GM18498 (cell line): ENCODE measurements at regions not wholly inside any gene's neighbourhood (a gene's known extent, or its start where the extent isn't known, plus 50 kb on each side); places are given as distances from the start of the nearest gene placed in this dataset.
A peak's percentile ranks its signal among the peaks of the same experiment; 100 is the strongest.
"Not testable (repeated sequence)": the region's sequence is repeated elsewhere in the genome, so short reads cannot be mapped to it uniquely, and the experiment has no call there.

Source experiments
- ATAC-seq: cut with Tn5 transposase; IDR thresholded peaks from one replicate; pipeline ENCODE4 v1.9.1; 2021; ENCODE audit warnings: mild to moderate bottlenecking, moderate library complexity; ENCODE audit not compliant: unreplicated experiment

GRCh38 chr18:34942276-34942675 is 98.9 kb upstream of the MAPRE2 start:
- ATAC-seq, result no peak

- no peak for ATAC-seq
Observed at GRCh38 chr18:34942975-34943374, 98.2 kb upstream of the MAPRE2 start.

- no peak for ATAC-seq
Observed at GRCh38 chr18:34943587-34943986, 97.6 kb upstream of the MAPRE2 start.

GRCh38 chr18:34947711-34948125 is 93.5 kb upstream of the MAPRE2 start:
- ATAC-seq, result no peak

GRCh38 chr18:34951625-34952379 is 89.4 kb upstream of the MAPRE2 start:
- ATAC-seq, result no peak

- no peak for ATAC-seq
Observed at GRCh38 chr18:34953212-34953611, 88.0 kb upstream of the MAPRE2 start.

- ATAC-seq, result not testable (repeated sequence)
Observed at GRCh38 chr18:34955494-34955893, 85.7 kb upstream of the MAPRE2 start.

- ATAC-seq, result no peak
Observed at GRCh38 chr18:34956663-34957062, 84.5 kb upstream of the MAPRE2 start.

- no peak for ATAC-seq
Observed at GRCh38 chr18:34957119-34957863, 83.9 kb upstream of the MAPRE2 start.

GRCh38 chr18:34957864-34958259 is 83.4 kb upstream of the MAPRE2 start:
- no peak for ATAC-seq

GRCh38 chr18:34959211-34959829 is 81.9 kb upstream of the MAPRE2 start:
- no peak for ATAC-seq

GRCh38 chr18:34959989-34960388 is 81.2 kb upstream of the MAPRE2 start:
- no peak for ATAC-seq

- no peak for ATAC-seq
Observed at GRCh38 chr18:34965108-34965507, 76.1 kb upstream of the MAPRE2 start.

- ATAC-seq, result no peak
Observed at GRCh38 chr18:34965566-34965965, 75.6 kb upstream of the MAPRE2 start.

- ATAC-seq, result no peak
Observed at GRCh38 chr18:34970106-34970505, 71.1 kb upstream of the MAPRE2 start.

GRCh38 chr18:34971313-34971712 is 69.9 kb upstream of the MAPRE2 start:
- ATAC-seq, result no peak

GRCh38 chr18:34972765-34973414 is 68.3 kb upstream of the MAPRE2 start:
- ATAC-seq, result no peak

GRCh38 chr18:34976123-34976522 is 65.1 kb upstream of the MAPRE2 start:
- no peak for ATAC-seq

GRCh38 chr18:34976534-34976898 is 64.7 kb upstream of the MAPRE2 start:
- peak; percentile 12 for ATAC-seq

GRCh38 chr18:34976899-34977837 is 64.0 kb upstream of the MAPRE2 start:
- peak; percentile 77 for ATAC-seq
